ENCODE measurements at regions not wholly inside any gene's neighbourhood (a gene's known extent, or its start where the extent isn't known, plus 50 kb on each side); places are given as distances from the start of the nearest gene placed in this dataset.
"Not testable (repeated sequence)": the region's sequence is repeated elsewhere in the genome, so short reads cannot be mapped to it uniquely, and the experiment has no call there.

DNA sequence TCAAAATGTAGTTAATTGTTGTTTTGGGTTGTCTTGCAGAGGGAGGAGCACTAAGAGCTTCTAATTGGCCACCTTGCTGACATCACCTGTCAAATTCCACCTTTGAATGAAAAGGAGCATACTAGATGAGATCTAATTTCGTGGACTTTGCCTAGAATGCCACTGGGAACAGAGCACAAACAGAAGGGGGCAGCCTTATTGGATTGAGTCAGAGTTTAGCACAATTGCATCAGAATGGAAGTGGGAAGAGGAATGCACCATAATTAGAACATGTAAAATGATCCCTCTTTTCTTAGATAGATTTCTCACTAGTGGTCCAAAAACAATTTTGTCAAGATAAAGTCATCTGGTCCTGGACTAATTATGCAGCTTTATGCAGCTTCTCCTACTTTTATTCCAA lies 1552.2 kb downstream of the PCDH9 start:
- Histone ChIP-seq H3K27ac (ENCODE audit: low read length) (no peak overlapping the region), H3K27me3 (ENCODE audit: control insufficient read depth, insufficient read depth, low read length) (no peaks in the 10 kb centered on the region), H3K9me3 (ENCODE audit: control insufficient read depth, low read depth, low read length) (no peaks in the 10 kb centered on the region), H3K36me3 (ENCODE audit: control insufficient read depth, insufficient read depth, low read length) (no peaks in the 10 kb centered on the region), H3K4me3 (ENCODE audit: low read length) (no peak overlapping the region), H3K4me1 (ENCODE audit: control insufficient read depth, insufficient read depth, low read length) (no peaks in the 10 kb centered on the region)
- DNase-seq = no peak
- 60% methylated on average over 1 of the region's 1 CpG for WGBS (ENCODE audit: insufficient coverage, low lambda C conversion rate)

- H3K27me3 ChIP-seq (ENCODE audit: control insufficient read depth, insufficient read depth, low read length); DNase-seq; H3K9me3 ChIP-seq (ENCODE audit: control insufficient read depth, low read depth, low read length); H3K4me3 ChIP-seq (ENCODE audit: low read length); H3K27ac ChIP-seq (ENCODE audit: low read length); H3K36me3 ChIP-seq (ENCODE audit: control insufficient read depth, insufficient read depth, low read length); H3K4me1 ChIP-seq (ENCODE audit: control insufficient read depth, insufficient read depth, low read length): not testable (repeated sequence)
- WGBS (ENCODE audit: insufficient coverage, low lambda C conversion rate) = no CpG with 5 or more reads among the region's 5 CpGs
Observed at GRCh38 chr13:65675383-65675782, 1554.8 kb downstream of the PCDH9 start.

- DNase-seq = no peak
- Histone ChIP-seq H3K36me3 (ENCODE audit: control insufficient read depth, insufficient read depth, low read length) (no peaks in the 10 kb centered on the region), H3K27ac (ENCODE audit: low read length) (no peak overlapping the region), H3K4me3 (ENCODE audit: low read length) (no peak overlapping the region), H3K4me1 (ENCODE audit: control insufficient read depth, insufficient read depth, low read length) (no peaks in the 10 kb centered on the region), H3K27me3 (ENCODE audit: control insufficient read depth, insufficient read depth, low read length) (no peaks in the 10 kb centered on the region), H3K9me3 (ENCODE audit: control insufficient read depth, low read depth, low read length) (peaks cover 6% of the 10 kb centered on the region)
- WGBS (ENCODE audit: insufficient coverage, low lambda C conversion rate) = 97% methylated on average over 5 of the region's 6 CpGs
Observed at GRCh38 chr13:65670014-65670625, 1560.0 kb downstream of the PCDH9 start.

- no peak overlapping the region for H3K27ac ChIP-seq (ENCODE audit: low read length)
- H3K36me3 ChIP-seq (ENCODE audit: control insufficient read depth, insufficient read depth, low read length) = no peaks in the 10 kb centered on the region
- H3K4me3 ChIP-seq (ENCODE audit: low read length) = no peak overlapping the region
- no peak for DNase-seq
- WGBS (ENCODE audit: insufficient coverage, low lambda C conversion rate) = no CpG with 5 or more reads among the region's 1 CpG
- no peaks in the 10 kb centered on the region for H3K27me3 ChIP-seq (ENCODE audit: control insufficient read depth, insufficient read depth, low read length)
- no peaks in the 10 kb centered on the region for H3K4me1 ChIP-seq (ENCODE audit: control insufficient read depth, insufficient read depth, low read length)
- H3K9me3 ChIP-seq (ENCODE audit: control insufficient read depth, low read depth, low read length) = no peaks in the 10 kb centered on the region
Observed at GRCh38 chr13:65660731-65661130, 1569.4 kb downstream of the PCDH9 start.

DNA sequence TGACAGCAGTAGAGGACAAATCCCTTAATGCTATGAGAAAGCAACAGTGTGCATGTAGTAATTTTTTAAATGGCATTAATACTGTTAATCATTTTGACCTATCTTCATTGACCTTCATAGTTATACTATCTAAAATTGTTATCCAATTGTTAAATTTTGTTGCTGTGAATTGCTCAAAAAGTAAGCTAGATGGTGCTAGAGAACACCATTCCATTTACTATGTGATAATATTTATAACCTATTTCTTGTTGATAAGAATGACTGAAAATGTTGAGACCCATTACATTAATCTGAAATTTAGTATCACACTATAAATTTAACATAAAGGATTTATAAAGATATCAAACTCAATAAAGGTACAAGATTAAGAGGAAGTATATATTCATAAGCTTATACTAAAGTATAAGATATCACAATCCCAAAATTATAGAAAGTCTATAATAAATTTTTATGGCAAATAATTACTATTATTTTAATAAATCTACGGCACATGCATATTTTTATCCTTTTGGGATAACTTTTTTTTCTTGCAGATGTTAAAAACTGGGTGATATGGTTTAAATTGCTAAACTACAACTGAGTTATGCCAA lies 1573.3 kb downstream of the PCDH9 start:
- WGBS (ENCODE audit: insufficient coverage, low lambda C conversion rate) = 89% methylated on average over 1 of the region's 1 CpG
- DNase-seq = no peak

DNA sequence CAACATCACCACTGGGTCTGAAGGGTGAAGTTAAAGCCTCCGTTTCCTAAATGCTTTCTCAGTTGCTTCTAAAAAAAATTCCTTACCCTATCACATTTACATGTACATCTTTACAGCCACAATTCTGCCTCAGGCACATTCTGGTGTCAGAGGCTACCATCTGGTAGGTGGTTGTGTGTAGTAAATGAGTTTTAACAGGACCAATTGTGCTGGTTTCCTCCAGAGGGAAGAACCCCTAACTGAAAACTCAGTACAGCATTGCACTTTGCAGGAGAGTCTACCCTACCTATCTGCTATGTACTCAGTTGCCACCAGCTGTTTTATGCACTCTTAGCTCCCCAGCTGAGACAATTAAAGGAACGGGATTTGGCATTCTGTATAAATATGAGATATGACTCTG lies 1576.5 kb downstream of the PCDH9 start:
- Histone ChIP-seq H3K36me3 (ENCODE audit: control insufficient read depth, insufficient read depth, low read length) (no peaks in the 10 kb centered on the region), H3K4me3 (ENCODE audit: low read length) (no peak overlapping the region), H3K9me3 (ENCODE audit: control insufficient read depth, low read depth, low read length) (no peaks in the 10 kb centered on the region), H3K27me3 (ENCODE audit: control insufficient read depth, insufficient read depth, low read length) (no peaks in the 10 kb centered on the region), H3K27ac (ENCODE audit: low read length) (no peak overlapping the region), H3K4me1 (ENCODE audit: control insufficient read depth, insufficient read depth, low read length) (no peaks in the 10 kb centered on the region)
- WGBS (ENCODE audit: insufficient coverage, low lambda C conversion rate) = 52% methylated on average over 2 of the region's 2 CpGs
- no peak for DNase-seq

More for the DNA sequence above, 1573.3 kb downstream of the PCDH9 start:
- H3K4me1 ChIP-seq (ENCODE audit: control insufficient read depth, insufficient read depth, low read length) = no peaks in the 10 kb centered on the region
- H3K27me3 ChIP-seq (ENCODE audit: control insufficient read depth, insufficient read depth, low read length) = no peaks in the 10 kb centered on the region
- no peak overlapping the region for H3K27ac ChIP-seq (ENCODE audit: low read length)
- H3K36me3 ChIP-seq (ENCODE audit: control insufficient read depth, insufficient read depth, low read length) = no peaks in the 10 kb centered on the region
- H3K4me3 ChIP-seq (ENCODE audit: low read length) = no peak overlapping the region
- H3K9me3 ChIP-seq (ENCODE audit: control insufficient read depth, low read depth, low read length) = no peaks in the 10 kb centered on the region

DNA sequence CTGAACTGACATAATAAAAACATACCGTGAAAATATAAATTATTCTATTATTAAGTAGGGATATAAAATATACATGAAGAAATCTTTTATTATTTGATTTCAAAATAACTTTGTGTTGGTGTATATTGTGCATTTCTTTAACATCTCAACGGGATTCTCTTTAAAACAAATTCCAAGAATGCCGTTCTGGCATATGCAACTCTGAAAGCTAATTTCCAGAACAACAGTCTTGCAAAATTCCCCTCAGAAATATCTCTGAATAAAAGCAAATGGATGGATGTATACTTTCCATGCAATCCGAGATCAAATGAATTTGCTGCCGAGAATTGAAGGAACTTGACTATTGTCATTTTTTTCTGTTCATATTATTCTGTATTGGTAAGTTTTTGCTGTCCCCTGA lies 1579.8 kb downstream of the PCDH9 start:
- no peaks in the 10 kb centered on the region for H3K9me3 ChIP-seq (ENCODE audit: control insufficient read depth, low read depth, low read length)
- no peak for DNase-seq
- no peaks in the 10 kb centered on the region for H3K27me3 ChIP-seq (ENCODE audit: control insufficient read depth, insufficient read depth, low read length)
- H3K4me3 ChIP-seq (ENCODE audit: low read length) = no peak overlapping the region
- H3K36me3 ChIP-seq (ENCODE audit: control insufficient read depth, insufficient read depth, low read length) = no peaks in the 10 kb centered on the region
- 83% methylated on average over 3 of the region's 5 CpGs for WGBS (ENCODE audit: insufficient coverage, low lambda C conversion rate)
- no peaks in the 10 kb centered on the region for H3K4me1 ChIP-seq (ENCODE audit: control insufficient read depth, insufficient read depth, low read length)
- H3K27ac ChIP-seq (ENCODE audit: low read length) = no peak overlapping the region

GRCh38 chr13:65642996-65643395 lies 1587.1 kb downstream of the PCDH9 start:
- Histone ChIP-seq H3K27ac (ENCODE audit: low read length) (no peak overlapping the region), H3K27me3 (ENCODE audit: control insufficient read depth, insufficient read depth, low read length) (no peaks in the 10 kb centered on the region), H3K4me1 (ENCODE audit: control insufficient read depth, insufficient read depth, low read length) (no peaks in the 10 kb centered on the region), H3K36me3 (ENCODE audit: control insufficient read depth, insufficient read depth, low read length) (no peaks in the 10 kb centered on the region), H3K9me3 (ENCODE audit: control insufficient read depth, low read depth, low read length) (no peaks in the 10 kb centered on the region), H3K4me3 (ENCODE audit: low read length) (no peak overlapping the region)
- no peak for DNase-seq
- WGBS (ENCODE audit: insufficient coverage, low lambda C conversion rate) = 90% methylated on average over 2 of the region's 4 CpGs

DNA sequence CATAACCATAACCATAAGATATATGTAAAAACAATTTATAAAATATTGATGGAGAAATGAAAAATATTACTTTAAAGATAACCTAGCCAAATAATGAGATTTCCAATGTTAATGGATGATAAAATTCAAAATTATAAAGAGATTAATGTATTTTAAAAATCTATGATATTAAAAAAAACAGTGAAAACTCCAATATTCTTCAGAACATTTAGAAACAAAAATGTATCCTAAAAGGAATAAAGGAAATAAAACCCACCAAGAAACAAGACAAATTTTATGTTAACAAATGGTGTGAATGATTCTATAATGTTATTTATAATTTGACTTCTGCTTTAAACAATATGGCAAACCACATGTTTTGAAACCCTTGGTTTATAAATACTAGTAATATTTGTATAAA lies 1587.8 kb downstream of the PCDH9 start:
- H3K27me3 ChIP-seq (ENCODE audit: control insufficient read depth, insufficient read depth, low read length) = no peaks in the 10 kb centered on the region
- H3K4me3 ChIP-seq (ENCODE audit: low read length) = no peak overlapping the region
- H3K9me3 ChIP-seq (ENCODE audit: control insufficient read depth, low read depth, low read length) = no peaks in the 10 kb centered on the region
- H3K27ac ChIP-seq (ENCODE audit: low read length) = no peak overlapping the region
- no peaks in the 10 kb centered on the region for H3K36me3 ChIP-seq (ENCODE audit: control insufficient read depth, insufficient read depth, low read length)
- H3K4me1 ChIP-seq (ENCODE audit: control insufficient read depth, insufficient read depth, low read length) = no peaks in the 10 kb centered on the region
- DNase-seq = no peak

- H3K9me3 ChIP-seq (ENCODE audit: control insufficient read depth, low read depth, low read length) = no peaks in the 10 kb centered on the region
- no peaks in the 10 kb centered on the region for H3K27me3 ChIP-seq (ENCODE audit: control insufficient read depth, insufficient read depth, low read length)
- no peak overlapping the region for H3K27ac ChIP-seq (ENCODE audit: low read length)
- no peaks in the 10 kb centered on the region for H3K36me3 ChIP-seq (ENCODE audit: control insufficient read depth, insufficient read depth, low read length)
- no peak overlapping the region for H3K4me3 ChIP-seq (ENCODE audit: low read length)
- no CpG with 5 or more reads among the region's 2 CpGs for WGBS (ENCODE audit: insufficient coverage, low lambda C conversion rate)
- no peaks in the 10 kb centered on the region for H3K4me1 ChIP-seq (ENCODE audit: control insufficient read depth, insufficient read depth, low read length)
- no peak for DNase-seq
Observed at GRCh38 chr13:65638572-65639168, 1591.5 kb downstream of the PCDH9 start.

DNA sequence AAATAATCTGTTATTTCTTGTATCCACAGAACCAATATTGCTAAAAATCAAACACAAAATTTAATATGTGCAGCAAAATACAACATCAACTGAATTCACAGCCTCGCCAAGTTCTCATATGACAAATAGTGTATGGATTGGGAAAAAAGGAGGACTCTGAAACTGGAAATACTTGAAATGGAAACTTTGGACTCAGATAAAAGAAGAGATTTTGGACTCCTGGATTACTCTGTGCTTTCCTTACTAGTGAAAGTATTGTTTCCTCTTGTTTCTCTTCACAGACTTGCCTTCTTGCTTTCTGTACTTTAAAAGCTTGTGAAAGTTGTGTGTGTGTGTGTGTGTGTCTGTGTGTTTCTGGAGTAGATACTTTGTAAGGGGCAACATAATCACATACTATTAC lies 1596.3 kb downstream of the PCDH9 start:
- Histone ChIP-seq H3K27ac (ENCODE audit: low read length) (no peak overlapping the region), H3K27me3 (ENCODE audit: control insufficient read depth, insufficient read depth, low read length) (no peaks in the 10 kb centered on the region), H3K36me3 (ENCODE audit: control insufficient read depth, insufficient read depth, low read length) (no peaks in the 10 kb centered on the region), H3K4me3 (ENCODE audit: low read length) (no peak overlapping the region), H3K4me1 (ENCODE audit: control insufficient read depth, insufficient read depth, low read length) (no peaks in the 10 kb centered on the region), H3K9me3 (ENCODE audit: control insufficient read depth, low read depth, low read length) (no peaks in the 10 kb centered on the region)
- DNase-seq = no peak
- WGBS (ENCODE audit: insufficient coverage, low lambda C conversion rate) = no CpG with 5 or more reads among the region's 1 CpG
